ENCODE measurements at regions not wholly inside any gene's neighbourhood (a gene's known extent, or its start where the extent isn't known, plus 50 kb on each side); places are given as distances from the start of the nearest gene placed in this dataset.

- TF ChIP-seq CTCF (IDR thresholded peaks at IDR 0.05): no peak
- no peak for TF ChIP-seq POLR2A (IDR thresholded peaks at IDR 0.05)
- no peak for TF ChIP-seq EP300 (IDR thresholded peaks at IDR 0.05)
- no peak for TF ChIP-seq POLR2AphosphoS5 (IDR thresholded peaks at IDR 0.05)
These were observed 71.6 kb upstream of the ACP3 start for GRCh38 chr3:132245552-132246142.

All from sigmoid colon (tissue), 4 donors.